ENCODE measurements at regions not wholly inside any gene's neighbourhood (a gene's known extent, or its start where the extent isn't known, plus 50 kb on each side); places are given as distances from the start of the nearest gene placed in this dataset.

- TF ChIP-seq POLR2A (IDR thresholded peaks at IDR 0.05), result no peak
- TF ChIP-seq CTCF (IDR thresholded peaks at IDR 0.05), result no peak
These were observed 1132.9 kb upstream of the WWC1 start for GRCh38 chr5:167158588-167158987.
